CD4-positive, alpha-beta T cell treated with Interferon gamma for 1 hour (primary cell): ENCODE measurements at regions not wholly inside any gene's neighbourhood (a gene's known extent, or its start where the extent isn't known, plus 50 kb on each side); places are given as distances from the start of the nearest gene placed in this dataset.

Experiments used
- DNase-seq: peaks from one replicate; pipeline ENCODE4 v3.0.0-alpha.2; 2020

DNA sequence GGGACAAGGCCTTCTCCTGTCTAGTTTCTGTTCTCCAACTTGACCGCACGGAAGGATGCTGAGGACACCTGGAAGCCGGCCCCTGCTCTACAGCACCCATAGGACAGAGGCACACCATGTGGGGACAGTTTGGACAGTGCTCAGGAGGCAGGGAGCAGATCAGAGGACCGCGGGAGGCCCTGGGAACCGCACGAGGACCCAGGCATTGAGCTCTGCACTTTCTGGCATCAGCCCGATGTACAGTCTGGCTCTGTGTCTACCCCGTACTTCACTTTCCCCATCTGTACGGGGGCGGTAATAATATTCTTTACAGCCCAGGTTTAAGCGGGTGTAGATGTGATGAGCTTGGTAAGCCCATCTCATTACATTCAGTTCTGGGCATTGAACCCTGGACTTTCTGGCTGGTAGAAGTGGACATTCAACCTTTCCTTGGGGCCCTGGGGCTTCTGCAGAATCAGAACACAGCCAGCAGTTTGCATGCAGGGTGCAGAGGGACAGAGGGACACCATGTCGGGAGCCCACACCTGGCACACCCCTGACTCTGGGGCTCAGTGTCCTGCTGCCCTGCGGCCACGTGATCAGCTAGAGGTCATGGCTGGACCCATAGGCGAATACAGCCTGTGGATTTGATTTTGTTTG, 258.7 kb downstream of the SEC14L1 start:
- no peak for DNase-seq

DNA sequence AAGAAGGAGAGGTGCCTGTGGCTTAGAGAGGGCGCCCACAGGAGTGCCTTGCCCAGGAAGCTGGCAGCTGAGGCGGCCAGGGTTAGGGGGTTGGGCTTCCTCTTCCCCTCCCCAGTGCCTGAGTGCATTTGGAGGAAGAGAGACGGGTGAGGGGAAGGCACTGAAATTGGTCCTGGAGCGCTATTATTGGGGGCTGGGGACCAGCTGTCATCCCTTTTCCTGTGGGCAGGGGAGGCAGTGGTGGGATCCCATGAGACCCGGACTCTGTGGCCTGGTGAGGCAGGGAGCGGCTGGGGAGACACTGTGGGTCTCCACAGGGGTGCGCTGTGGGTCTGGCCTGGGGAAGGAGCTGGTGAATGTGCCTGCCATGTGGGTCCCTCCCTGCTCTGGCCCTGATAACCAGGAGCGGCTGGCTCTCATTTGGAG, 259.7 kb downstream of the SEC14L1 start:
- DNase-seq = peak; percentile 75

DNA sequence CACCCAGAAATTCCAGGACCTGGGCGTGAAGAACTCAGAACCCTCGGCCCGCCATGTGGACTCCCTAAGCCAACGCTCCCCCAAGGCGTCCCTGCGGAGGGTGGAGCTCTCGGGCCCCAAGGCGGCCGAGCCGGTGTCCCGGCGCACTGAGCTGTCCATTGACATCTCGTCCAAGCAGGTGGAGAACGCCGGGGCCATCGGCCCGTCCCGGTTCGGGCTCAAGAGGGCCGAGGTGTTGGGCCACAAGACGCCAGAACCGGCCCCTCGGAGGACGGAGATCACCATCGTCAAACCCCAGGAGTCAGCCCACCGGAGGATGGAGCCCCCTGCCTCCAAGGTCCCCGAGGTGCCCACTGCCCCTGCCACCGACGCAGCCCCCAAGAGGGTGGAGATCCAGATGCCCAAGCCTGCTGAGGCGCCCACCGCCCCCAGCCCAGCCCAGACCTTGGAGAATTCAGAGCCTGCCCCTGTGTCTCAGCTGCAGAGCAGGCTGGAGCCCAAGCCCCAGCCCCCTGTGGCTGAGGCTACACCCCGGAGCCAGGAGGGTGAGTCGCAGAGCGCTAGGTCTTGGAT, 261.5 kb downstream of the SEC14L1 start:
- no peak for DNase-seq

DNA sequence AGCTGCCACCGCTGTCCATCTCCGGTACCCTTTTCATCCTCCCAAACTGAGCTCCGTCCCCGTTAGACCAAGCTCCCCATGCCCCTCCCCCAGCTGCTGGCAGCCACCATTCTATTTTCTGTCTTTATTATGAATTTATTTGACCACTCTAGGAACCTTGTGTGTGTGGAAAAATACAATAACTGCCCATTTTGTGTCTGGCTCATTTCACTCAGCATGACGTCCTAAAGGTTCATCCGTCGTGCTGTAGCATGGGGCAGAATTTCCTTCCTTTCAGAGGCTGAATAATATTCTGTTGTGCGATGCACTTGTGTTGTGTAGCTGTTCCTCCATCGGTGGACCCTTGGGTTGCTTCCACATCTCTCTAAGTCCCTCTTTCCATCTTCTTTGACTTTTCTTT, 263.1 kb downstream of the SEC14L1 start:
- DNase-seq = no peak

DNA sequence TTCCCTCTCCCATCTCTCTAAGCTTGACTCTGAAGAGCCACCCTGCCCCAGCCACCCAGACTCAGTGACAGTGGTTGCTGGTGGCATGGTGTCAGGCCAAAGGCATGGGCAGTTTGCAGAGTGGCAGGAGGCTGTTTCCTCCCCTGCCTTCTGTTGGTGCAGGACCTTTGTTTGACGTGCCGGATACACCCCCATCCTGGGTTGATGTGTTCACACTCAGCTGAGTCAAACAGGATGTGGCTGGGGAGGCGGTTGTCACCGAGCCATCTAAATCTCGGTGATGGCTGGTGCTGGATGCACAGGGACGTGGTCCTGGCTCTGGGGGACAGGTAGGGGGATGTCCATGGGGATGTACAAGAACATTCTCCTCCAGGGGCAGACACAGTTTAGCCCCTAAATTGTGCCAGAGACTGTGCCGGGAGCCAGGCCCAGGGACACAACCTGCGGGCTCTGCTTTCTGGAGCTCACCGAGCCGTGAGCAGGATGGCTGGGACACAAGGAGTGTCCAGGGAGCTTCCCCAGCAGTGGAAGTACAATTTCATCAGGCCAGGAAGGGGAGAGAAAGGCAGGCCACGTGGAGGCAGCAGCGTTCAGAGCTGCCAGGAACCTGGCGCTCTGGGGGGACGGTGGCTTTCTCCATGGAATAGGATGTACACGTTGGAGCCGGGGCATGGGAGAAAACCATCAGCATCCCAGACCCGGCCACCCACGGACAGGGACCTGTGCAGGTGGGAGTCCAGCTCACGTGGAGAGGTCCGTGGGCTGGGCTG, 264.2 kb downstream of the SEC14L1 start:
- peak; percentile 73 for DNase-seq

DNA sequence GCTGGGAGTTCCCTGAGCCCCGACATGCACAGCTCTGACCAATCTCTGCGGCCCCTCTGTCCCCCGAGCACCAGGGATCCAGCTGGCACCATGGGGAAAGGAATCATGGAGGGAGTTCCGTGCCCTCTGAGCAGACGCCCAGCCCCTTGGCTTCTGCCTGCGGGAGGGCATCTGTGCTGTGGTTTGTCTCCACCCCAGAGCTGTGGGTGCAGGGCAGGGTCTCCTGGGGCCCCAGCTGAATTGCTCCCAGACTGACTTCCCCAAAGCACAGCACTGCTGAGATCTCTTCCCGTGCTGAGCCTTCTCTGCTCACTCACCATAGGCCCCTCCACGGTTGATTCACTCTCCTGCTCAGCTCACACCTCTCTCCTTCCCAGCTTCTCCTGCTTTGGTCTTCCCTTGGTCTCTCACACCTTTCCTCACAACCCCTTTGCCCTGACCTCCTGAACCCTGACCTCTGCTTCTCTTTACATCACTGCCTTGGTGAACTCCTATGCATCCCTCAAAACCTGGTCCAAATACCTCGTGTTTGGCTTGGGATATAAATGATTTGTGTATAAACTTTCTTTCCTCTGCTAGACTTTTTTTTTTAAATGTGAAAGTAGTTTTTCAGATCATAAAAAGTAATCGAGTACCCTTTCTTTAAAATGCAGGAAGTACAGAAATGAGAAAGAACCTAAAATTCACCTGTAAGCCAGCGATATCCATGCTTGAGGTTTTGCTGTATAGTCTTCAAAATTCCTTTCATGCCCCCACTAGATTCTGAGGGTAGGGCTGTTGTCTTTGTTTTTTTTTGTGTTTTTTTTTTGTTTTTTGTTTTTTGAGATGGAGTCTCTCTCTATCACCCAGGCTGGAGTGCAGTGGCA, 265.3 kb downstream of the SEC14L1 start:
- DNase-seq = peak; percentile 51

DNA sequence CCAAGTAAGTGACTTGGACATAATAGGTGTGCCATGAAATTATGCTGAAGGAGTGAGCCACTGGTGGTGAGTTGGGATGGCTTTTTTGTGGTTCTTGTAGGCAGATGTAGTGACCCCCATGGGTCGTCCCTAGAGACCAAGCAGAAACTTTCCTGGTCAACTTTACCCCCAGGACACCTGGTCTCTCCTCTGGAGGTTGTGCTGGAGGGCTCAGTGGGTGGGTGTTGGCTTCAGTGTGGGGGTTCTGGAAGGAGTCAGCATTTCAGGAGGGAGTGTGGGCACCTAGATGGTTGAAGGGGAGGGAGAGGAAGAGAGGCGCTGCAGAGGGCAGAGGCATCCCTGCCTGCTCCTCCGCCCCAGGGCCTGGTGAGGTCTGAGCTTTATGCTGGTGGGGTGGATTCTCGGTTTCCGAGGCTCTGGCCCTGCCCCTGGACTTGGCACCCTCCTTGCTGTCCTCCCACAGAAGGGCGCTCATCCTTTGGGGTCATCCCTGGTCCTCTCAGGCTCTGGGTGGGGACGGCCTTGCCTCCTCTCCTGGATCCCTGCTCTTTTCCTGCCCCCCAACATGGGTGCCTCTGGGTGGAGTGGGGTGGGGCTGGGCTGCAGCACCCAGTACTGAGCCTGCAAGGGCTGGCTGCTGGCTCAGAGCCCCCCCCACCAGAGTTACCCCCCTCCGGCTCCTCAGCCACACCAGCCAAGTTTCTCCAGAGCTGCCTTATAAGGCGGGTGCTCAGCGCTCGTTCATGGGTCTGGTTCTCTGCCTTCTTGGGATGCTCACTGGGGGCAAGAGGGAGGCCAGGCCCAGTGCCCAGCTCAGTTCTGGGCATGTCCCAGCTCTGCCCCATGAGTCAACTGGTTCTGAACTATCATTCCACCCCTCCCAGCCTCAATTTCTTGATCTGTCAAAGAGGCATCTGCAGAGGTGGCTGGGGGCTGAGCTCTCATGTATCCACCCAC, 266.8 kb downstream of the SEC14L1 start:
- no peak for DNase-seq

DNA sequence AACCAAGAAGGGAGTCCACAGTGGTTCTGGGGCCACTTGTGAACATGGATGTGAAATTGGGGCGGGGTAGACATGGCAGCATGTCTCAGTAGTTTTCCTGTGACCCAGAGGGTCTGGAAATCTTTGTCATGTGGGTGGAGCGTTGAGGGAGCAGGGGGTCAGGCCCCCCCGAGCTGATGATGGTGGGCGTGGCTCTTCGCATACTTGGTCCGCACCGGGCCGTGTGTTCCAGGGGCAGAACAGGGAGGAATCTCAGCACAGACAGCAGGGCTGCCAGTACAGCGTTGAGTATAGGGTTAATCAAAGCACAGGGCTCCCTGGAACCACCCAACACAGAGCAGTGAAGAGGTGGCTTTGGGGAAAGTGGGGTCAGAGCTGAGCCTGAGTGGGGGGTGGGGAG, 267.5 kb downstream of the SEC14L1 start:
- DNase-seq = no peak

DNA sequence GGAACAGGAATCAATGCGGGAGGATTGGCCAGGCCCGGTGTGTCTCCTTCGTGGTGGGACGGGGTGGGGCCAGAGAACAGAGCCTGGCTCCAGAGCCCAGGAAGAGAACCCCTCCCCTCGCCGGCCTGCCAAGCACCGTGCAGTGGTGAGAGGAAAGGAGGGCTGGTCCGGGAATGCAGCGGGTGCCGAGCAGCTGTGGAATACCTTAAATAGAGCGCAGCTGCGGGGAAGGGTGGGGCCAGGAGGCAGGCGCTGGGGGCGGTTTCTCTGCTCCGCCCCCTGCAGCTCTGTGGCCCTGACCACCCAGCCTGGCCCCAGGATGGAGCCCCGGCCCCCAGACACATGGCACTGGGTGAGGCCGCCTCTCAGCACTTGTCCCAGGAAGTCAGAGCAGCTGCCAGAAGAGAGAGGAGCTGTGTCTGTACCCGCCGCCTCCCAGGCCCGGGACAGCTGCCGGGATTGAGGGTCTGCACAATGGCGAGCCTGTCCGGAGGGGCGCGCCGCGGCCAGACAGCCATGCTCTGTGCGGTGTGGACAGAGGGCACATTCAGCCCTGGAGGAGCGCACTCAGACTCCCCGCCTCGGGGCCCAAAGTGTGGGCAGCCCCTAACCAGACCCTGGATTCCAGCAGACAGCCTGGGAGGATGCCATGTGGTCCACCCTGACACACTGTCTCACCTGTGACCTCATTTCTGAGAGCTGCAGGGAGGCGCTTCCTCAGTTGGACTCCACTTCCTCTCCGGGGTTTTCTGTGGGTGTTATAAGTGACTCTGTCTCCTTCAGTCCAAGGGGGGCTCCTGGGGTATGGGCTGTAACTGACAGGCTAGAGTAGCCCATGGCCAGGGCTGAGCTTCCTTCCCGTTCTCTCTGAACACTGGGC, 268.8 kb downstream of the SEC14L1 start:
- DNase-seq = peak; percentile 30

DNA sequence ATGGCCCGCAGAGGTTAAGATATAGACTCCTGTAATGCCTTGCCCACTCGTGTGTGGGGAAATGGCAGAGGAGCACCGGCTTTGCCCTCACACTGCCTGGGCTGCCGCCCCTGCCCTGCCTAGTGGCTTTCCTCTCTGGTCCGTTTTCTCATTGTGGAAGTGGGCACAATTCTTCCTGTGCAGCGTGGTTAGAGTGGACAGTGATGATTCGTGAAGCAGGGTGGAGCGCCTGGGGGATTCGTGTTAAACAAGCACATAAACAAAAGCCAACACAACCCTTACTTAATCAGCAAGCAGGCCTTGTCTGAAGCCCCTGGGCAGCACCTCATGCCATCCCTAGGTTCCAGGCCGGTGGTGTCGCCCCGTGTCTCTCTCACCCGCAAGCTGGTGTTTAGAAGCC, 269.7 kb downstream of the SEC14L1 start:
- DNase-seq = no peak

DNA sequence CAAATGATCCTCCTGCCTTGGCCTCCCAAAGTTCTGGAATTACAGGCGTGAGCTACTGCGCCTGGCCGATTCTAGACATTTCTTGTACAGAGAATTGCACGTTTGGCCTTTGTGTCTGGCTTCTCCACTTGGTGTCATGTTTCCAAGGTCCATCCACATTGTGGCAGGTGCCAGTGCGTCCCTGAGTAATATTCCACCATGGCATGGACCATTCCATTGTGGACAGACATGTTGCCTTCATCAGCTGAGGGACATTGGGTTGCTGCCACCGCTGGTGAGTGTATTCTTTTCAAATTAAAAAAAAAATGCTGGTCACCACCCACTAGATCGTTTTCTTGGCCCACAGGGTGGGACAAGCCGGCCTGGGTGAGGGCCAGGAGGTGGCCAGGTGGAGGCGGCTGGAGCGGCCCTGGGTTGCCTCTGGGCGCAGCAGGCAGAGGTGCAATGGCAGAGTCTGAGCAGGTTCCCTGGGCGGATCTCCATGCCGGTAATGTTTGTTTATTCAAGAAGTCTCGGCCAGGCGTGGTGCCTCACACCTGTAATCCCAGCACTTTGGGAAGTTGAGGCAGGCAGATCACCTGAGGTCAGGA, 274.1 kb downstream of the SEC14L1 start:
- DNase-seq = no peak

DNA sequence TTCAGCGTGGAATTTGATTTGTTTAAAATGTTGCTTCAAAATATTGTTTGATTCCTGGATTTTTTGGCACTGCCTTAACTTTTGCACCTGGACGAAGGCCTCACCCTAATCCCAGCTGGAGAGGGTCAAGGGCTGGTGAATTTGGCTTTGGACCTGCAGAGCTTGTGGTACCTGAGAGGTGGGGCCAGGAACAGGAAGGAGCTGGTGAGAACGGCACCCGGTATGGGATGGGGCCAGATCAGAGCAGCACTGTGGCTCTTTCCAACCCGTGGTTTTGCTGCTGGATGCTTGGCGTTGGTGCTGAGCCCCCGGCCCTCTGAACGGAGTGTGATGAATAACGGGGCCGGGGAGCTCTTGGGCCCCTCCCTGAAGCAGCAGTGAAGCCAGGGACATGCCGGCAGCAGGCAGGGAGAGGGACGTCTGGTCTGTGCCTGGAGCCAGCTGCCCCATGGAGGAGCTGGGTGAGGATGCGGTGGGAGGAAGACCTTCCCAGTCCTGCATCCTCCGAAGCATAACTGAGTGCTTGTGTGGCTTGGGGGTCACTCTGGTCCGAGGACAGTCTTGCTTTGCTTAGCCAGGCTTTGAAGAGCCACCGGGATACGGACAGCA, 275.4 kb downstream of the SEC14L1 start:
- DNase-seq = no peak

DNA sequence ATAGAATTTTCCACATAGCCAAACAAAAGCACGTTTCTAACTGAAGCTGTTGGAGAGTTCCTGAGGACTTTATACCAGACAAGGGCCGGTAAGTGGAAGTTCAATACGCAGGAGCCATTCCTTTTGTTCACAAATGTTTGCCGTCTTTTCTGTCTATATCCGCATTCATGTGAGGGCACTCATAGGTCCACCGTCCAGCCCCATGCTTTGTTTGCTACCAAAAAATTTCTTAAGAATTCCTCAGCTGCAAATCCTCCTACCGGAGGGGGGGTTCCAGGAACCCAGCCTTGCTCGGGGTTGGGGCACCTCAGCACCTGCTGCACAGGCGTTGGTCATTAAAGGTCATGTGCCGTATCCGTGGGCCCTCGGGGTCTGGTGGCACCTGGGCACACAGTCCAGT, 276.8 kb downstream of the SEC14L1 start:
- no peak for DNase-seq

DNA sequence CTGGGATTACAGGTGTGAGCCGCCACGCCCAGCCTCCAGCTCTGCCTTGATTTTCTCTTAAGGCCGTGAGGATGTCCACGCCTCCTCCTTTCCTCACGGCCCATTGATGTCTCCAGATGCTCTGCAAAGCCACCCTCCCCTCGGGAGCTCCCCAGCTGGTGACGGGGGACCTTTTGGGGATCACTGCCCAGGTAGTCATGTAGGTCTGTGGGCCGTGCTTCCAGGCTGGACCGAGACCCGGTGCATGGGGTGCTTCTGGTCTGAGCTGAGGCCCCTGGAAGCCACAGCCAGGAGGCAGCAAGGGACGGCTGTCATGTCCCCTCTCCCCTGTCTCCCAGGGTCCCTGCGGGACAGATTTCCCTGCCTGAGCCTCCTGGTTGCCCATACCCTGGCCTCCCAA, 277.8 kb downstream of the SEC14L1 start:
- DNase-seq = no peak

DNA sequence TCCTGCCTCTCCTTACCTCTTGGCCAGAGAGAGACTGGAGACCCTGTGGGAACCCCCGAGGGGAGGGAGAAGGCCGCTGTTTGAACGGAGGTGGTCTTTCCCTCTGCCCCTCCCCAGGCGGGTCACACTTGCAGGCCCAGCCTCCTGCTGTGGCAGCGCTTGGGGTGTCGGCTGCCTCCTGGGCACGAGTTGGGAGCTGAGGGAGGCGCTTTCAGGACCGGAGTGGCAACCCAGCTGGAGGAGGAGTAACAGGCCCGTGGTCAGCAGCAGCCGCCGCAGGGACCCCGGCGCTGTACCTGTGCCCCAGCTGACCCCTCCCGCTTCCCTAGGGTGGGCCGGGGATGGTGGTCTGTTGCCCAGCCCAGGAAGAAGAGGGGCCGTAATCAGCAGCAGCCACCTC, 278.3 kb downstream of the SEC14L1 start:
- DNase-seq = no peak

DNA sequence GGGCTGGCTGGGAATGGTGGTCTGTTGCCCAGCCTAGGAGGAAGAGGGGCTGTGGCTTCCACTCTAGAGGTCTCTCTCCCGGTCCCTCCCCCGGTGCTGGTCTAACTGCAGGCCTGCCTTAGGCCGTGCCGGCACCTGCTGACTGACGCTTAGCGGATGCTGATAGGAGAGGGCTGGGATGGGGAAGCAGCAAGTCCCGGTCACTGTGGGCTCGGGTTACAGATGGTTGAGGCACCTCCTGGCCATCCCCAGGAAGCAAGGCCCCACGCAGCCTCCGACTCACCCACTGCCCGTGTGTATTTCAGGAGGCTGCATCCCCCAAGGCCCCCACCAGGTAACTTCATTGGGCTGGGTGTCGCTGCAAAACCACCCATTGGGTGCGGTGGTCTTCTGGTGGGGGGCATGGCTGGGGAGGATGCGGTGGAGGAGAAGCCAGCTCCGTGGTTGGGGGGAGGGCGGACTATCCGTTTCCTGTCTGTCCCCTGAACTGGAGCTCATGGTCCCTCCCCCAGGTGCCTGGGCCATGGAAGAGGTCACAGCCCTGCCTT, 278.9 kb downstream of the SEC14L1 start:
- no peak for DNase-seq

DNA sequence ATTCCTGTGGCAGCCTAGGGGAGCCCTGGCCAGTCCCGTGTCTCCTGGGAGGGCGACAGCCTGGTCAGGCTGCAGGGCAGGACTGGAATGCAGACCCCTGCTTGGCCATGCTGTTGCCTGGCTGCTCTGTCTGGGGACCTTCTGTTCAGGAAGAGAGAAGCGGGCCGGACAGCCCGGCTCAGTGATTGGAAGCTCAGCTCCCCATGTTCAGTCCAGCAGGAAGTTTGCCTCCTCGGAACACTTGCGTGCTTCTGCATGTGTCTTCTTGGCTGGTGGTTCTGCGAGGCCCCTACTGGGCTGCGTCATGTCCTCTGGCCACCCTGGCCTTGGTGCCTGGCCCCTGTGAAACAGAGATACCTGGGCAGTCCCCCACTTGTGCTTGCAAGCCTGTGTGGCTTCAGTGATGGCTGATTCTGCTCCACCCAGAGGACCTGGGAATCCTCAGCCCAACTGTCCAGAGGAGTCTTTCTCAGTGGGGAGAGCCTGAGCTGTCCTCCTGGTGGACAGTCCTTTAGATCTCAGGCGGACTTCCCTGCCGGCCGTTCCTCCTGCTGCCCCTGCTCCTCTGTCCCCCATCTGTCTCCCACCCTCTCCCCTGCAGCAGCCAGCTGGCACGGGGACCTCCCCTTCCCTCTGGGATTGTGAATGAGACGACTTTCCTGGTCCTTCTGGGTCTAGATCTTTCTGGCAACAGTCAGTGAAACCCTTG, 279.5 kb downstream of the SEC14L1 start:
- no peak for DNase-seq

DNA sequence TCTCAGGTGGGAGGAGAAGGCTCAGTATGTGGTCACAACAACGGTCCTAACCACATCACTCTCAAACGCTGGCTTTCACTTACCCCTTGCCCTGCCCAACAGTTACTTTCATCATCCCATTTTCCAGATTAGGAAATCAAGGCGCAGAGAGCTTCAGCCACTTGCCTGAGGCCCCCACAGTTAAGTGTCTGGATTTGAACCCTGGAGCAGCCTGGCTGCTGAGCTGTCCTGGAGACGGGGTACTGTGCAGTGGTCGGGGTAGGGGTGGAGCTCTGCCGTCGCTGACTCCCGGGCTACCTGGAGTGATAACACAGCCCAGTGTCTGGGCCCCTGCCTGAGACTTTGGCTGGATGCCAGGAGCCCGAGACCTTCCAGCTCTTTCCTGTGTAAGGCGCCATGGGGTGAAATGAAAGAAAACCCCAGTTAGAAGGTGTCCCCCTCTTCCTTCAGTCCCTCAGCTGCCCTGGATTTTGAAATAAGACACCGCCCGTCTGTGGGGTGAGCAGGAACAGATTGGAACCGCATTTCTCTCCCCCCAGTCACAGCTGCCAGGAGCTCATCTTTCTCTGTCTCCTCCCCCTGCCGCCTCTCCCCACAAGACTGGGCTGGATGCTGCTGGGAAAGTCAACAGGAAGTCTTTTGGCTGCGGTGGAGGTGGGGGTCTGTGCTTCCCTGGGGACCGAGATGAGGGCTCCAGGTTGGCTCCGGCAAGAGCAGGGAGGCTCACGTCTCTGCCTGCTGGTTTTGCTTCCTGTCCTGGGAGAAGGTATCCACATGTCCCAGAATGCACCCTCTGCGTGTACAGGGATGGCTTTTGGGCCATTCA, 280.2 kb downstream of the SEC14L1 start:
- DNase-seq = peak; percentile 40
